ENCODE measurements at regions not wholly inside any gene's neighbourhood (a gene's known extent, or its start where the extent isn't known, plus 50 kb on each side); places are given as distances from the start of the nearest gene placed in this dataset.

GRCh38 chr1:217153361-217153760 lies 430.1 kb upstream of the ESRRG start:
- FAIRE-seq, result no peak
- TF ChIP-seq POLR2AphosphoS5 (IDR thresholded peaks at IDR 0.05; ENCODE audit: low read depth, low read length), result no peak
- no peak for DNase-seq (ENCODE audit: insufficient read length)

GRCh38 chr1:217150366-217150765 lies 427.1 kb upstream of the ESRRG start:
- no peak for FAIRE-seq
- TF ChIP-seq POLR2A (IDR thresholded peaks at IDR 0.05; ENCODE audit: low read depth, low read length), result no peak
- DNase-seq (ENCODE audit: insufficient read length), result no peak

- FAIRE-seq, result no peak
- TF ChIP-seq TAF1 (IDR thresholded peaks at IDR 0.05; ENCODE audit: borderline replicate concordance, low read depth, low read length) (no peak), POLR2AphosphoS5 (IDR thresholded peaks at IDR 0.05; ENCODE audit: low read depth, low read length) (no peak)
- DNase-seq (ENCODE audit: insufficient read length), result no peak
Measured at GRCh38 chr1:217149791-217150190, 426.6 kb upstream of the ESRRG start.

- FAIRE-seq, result no peak
- DNase-seq (ENCODE audit: insufficient read length), result no peak
- TF ChIP-seq TAF1 (IDR thresholded peaks at IDR 0.05; ENCODE audit: borderline replicate concordance, low read depth, low read length) (no peak), POLR2A (IDR thresholded peaks at IDR 0.05; ENCODE audit: low read depth, low read length) (no peak), POLR2AphosphoS5 (IDR thresholded peaks at IDR 0.05; ENCODE audit: low read depth, low read length) (no peak)
Measured at GRCh38 chr1:217141711-217142110, 418.5 kb upstream of the ESRRG start.

- no peak for FAIRE-seq
- TF ChIP-seq POLR2AphosphoS5 (IDR thresholded peaks at IDR 0.05; ENCODE audit: low read depth, low read length) (no peak), POLR2A (IDR thresholded peaks at IDR 0.05; ENCODE audit: low read depth, low read length) (no peak), TAF1 (IDR thresholded peaks at IDR 0.05; ENCODE audit: borderline replicate concordance, low read depth, low read length) (no peak)
- no peak for DNase-seq (ENCODE audit: insufficient read length)
Measured at GRCh38 chr1:217140041-217140901, 417.0 kb upstream of the ESRRG start.

GRCh38 chr1:217139513-217139912 lies 416.3 kb upstream of the ESRRG start:
- no peak for DNase-seq (ENCODE audit: insufficient read length)
- no peak for FAIRE-seq
- no peak for TF ChIP-seq TAF1 (IDR thresholded peaks at IDR 0.05; ENCODE audit: borderline replicate concordance, low read depth, low read length)
- TF ChIP-seq POLR2A (IDR thresholded peaks at IDR 0.05; ENCODE audit: low read depth, low read length), result no peak
- no peak for TF ChIP-seq POLR2AphosphoS5 (IDR thresholded peaks at IDR 0.05; ENCODE audit: low read depth, low read length)

GRCh38 chr1:217138799-217139466 lies 415.7 kb upstream of the ESRRG start:
- TF ChIP-seq POLR2A (IDR thresholded peaks at IDR 0.05; ENCODE audit: low read depth, low read length), result no peak
- no peak for TF ChIP-seq TAF1 (IDR thresholded peaks at IDR 0.05; ENCODE audit: borderline replicate concordance, low read depth, low read length)
- TF ChIP-seq POLR2AphosphoS5 (IDR thresholded peaks at IDR 0.05; ENCODE audit: low read depth, low read length), result no peak
- FAIRE-seq, result no peak
- DNase-seq (ENCODE audit: insufficient read length), result no peak

GRCh38 chr1:217138173-217138765 lies 415.0 kb upstream of the ESRRG start:
- DNase-seq (ENCODE audit: insufficient read length), result no peak
- no peak for FAIRE-seq

GRCh38 chr1:217137210-217137881 lies 414.1 kb upstream of the ESRRG start:
- no peak for TF ChIP-seq POLR2AphosphoS5 (IDR thresholded peaks at IDR 0.05; ENCODE audit: low read depth, low read length)
- no peak for TF ChIP-seq TAF1 (IDR thresholded peaks at IDR 0.05; ENCODE audit: borderline replicate concordance, low read depth, low read length)
- no peak for TF ChIP-seq POLR2A (IDR thresholded peaks at IDR 0.05; ENCODE audit: low read depth, low read length)
- FAIRE-seq, result no peak
- DNase-seq (ENCODE audit: insufficient read length), result no peak

More at GRCh38 chr1:217138173-217138765, 415.0 kb upstream of the ESRRG start:
- TF ChIP-seq POLR2AphosphoS5 (IDR thresholded peaks at IDR 0.05; ENCODE audit: low read depth, low read length) (no peak), POLR2A (IDR thresholded peaks at IDR 0.05; ENCODE audit: low read depth, low read length) (no peak), TAF1 (IDR thresholded peaks at IDR 0.05; ENCODE audit: borderline replicate concordance, low read depth, low read length) (no peak)

GRCh38 chr1:217136895-217137205 lies 413.6 kb upstream of the ESRRG start:
- FAIRE-seq, result no peak
- TF ChIP-seq TAF1 (IDR thresholded peaks at IDR 0.05; ENCODE audit: borderline replicate concordance, low read depth, low read length), result no peak
- DNase-seq (ENCODE audit: insufficient read length), result no peak

- FAIRE-seq (no peak), DNase-seq (ENCODE audit: insufficient read length) (no peak)
- no peak for TF ChIP-seq TAF1 (IDR thresholded peaks at IDR 0.05; ENCODE audit: borderline replicate concordance, low read depth, low read length)
- no peak for TF ChIP-seq POLR2AphosphoS5 (IDR thresholded peaks at IDR 0.05; ENCODE audit: low read depth, low read length)
- no peak for TF ChIP-seq POLR2A (IDR thresholded peaks at IDR 0.05; ENCODE audit: low read depth, low read length)
Measured at GRCh38 chr1:217135987-217136894, 413.0 kb upstream of the ESRRG start.

Measured in GM12892 (cell line).